ENCODE measurements at regions not wholly inside any gene's neighbourhood (a gene's known extent, or its start where the extent isn't known, plus 50 kb on each side); places are given as distances from the start of the nearest gene placed in this dataset.

GRCh38 chr13:103250071-103250470 lies 183.9 kb upstream of the SLC10A2 start:
- H3K4me3 ChIP-seq = no peak overlapping the region
- no peaks in the 10 kb centered on the region for H3K4me1 ChIP-seq (ENCODE audit: insufficient read depth)
- in situ Hi-C loops (cut with MboI) = no loop called here
- H3K79me2 ChIP-seq (ENCODE audit: insufficient read depth) = no peaks in the 10 kb centered on the region
- DNase-seq = no peak
- H3K9ac ChIP-seq = no peak overlapping the region
- no peaks in the 10 kb centered on the region for H3K27me3 ChIP-seq (replicated peaks; ENCODE audit: insufficient read depth)
- H3F3A ChIP-seq (ENCODE audit: insufficient read depth) = no peaks in the 10 kb centered on the region
- no peak overlapping the region for H2AFZ ChIP-seq
- 0 to 5% methylated on average over 1 of the region's 1 CpG for WGBS, 2 experiments (ENCODE audit: low coverage in 1 of 2, low lambda C conversion rate in 2 of 2, missing lambda C conversion rate in 2 of 2)
- no peaks in the 10 kb centered on the region for H3K36me3 ChIP-seq (ENCODE audit: low read depth)
- no peak overlapping the region for H3K4me2 ChIP-seq (ENCODE audit: unreplicated experiment)
- no peak for TF ChIP-seq EZH2 (IDR thresholded peaks at IDR 0.05; ENCODE audit: insufficient read depth, poor library complexity, severe bottlenecking)
- no peaks in the 10 kb centered on the region for H4K20me1 ChIP-seq (ENCODE audit: insufficient read depth)
- H3K9me3 ChIP-seq (ENCODE audit: low read depth) = no peaks in the 10 kb centered on the region
- H3K9me2 ChIP-seq (ENCODE audit: insufficient read depth) = no peaks in the 10 kb centered on the region
- H3K27ac ChIP-seq = no peak overlapping the region

- no peak for DNase-seq
- Histone ChIP-seq H3F3A (ENCODE audit: insufficient read depth) (no peaks in the 10 kb centered on the region), H3K9me3 (ENCODE audit: low read depth) (no peaks in the 10 kb centered on the region), H3K27ac (no peak overlapping the region), H2AFZ (no peak overlapping the region), H4K20me1 (ENCODE audit: insufficient read depth) (no peaks in the 10 kb centered on the region), H3K79me2 (ENCODE audit: insufficient read depth) (no peaks in the 10 kb centered on the region), H3K9ac (no peak overlapping the region), H3K4me2 (ENCODE audit: unreplicated experiment) (no peak overlapping the region), H3K36me3 (ENCODE audit: low read depth) (no peaks in the 10 kb centered on the region), H3K4me1 (ENCODE audit: insufficient read depth) (no peaks in the 10 kb centered on the region), H3K4me3 (no peak overlapping the region), H3K9me2 (ENCODE audit: insufficient read depth) (no peaks in the 10 kb centered on the region), H3K27me3 (replicated peaks; ENCODE audit: insufficient read depth) (no peaks in the 10 kb centered on the region)
- TF ChIP-seq EZH2 (IDR thresholded peaks at IDR 0.05; ENCODE audit: insufficient read depth, poor library complexity, severe bottlenecking) = no peak
- TF ChIP-seq EZH2phosphoT487 (IDR thresholded peaks at IDR 0.05; ENCODE audit: insufficient read depth, low read depth) = no peak
- 16 to 30% methylated on average over 8 of the region's 8 CpGs for WGBS, 2 experiments (ENCODE audit: low coverage in 1 of 2, low lambda C conversion rate in 2 of 2, missing lambda C conversion rate in 2 of 2)
- in situ Hi-C loops (cut with MboI) = no loop called here
These were observed 180.5 kb upstream of the SLC10A2 start for GRCh38 chr13:103246581-103247200.

- 30 to 45% methylated on average over 3 of the region's 3 CpGs for WGBS, 2 experiments (ENCODE audit: low coverage in 1 of 2, low lambda C conversion rate in 2 of 2, missing lambda C conversion rate in 2 of 2)
These were observed 177.3 kb upstream of the SLC10A2 start for GRCh38 chr13:103243495-103243894.

GRCh38 chr13:103238441-103238840 lies 172.2 kb upstream of the SLC10A2 start:
- no peaks in the 10 kb centered on the region for H3K79me2 ChIP-seq (ENCODE audit: insufficient read depth)
- H3K27me3 ChIP-seq (replicated peaks; ENCODE audit: insufficient read depth) = no peaks in the 10 kb centered on the region
- TF ChIP-seq EZH2phosphoT487 (IDR thresholded peaks at IDR 0.05; ENCODE audit: insufficient read depth, low read depth) (no peak), EZH2 (IDR thresholded peaks at IDR 0.05; ENCODE audit: insufficient read depth, poor library complexity, severe bottlenecking) (no peak)
- DNase-seq = no peak
- H4K20me1 ChIP-seq (ENCODE audit: insufficient read depth) = no peaks in the 10 kb centered on the region
- WGBS, 2 experiments (ENCODE audit: low coverage in 1 of 2, low lambda C conversion rate in 2 of 2, missing lambda C conversion rate in 2 of 2) = 6 to 12% methylated on average over 2 of the region's 2 CpGs
- no peak overlapping the region for H3K9ac ChIP-seq
- H3K4me1 ChIP-seq (ENCODE audit: insufficient read depth) = no peaks in the 10 kb centered on the region
- no peak overlapping the region for H3K27ac ChIP-seq
- H3K9me3 ChIP-seq (ENCODE audit: low read depth) = no peaks in the 10 kb centered on the region
- H3F3A ChIP-seq (ENCODE audit: insufficient read depth) = no peaks in the 10 kb centered on the region
- H3K4me3 ChIP-seq = no peak overlapping the region
- H3K36me3 ChIP-seq (ENCODE audit: low read depth) = no peaks in the 10 kb centered on the region
- in situ Hi-C loops (cut with MboI) = no loop called here
- no peak overlapping the region for H3K4me2 ChIP-seq (ENCODE audit: unreplicated experiment)
- no peak overlapping the region for H2AFZ ChIP-seq
- no peaks in the 10 kb centered on the region for H3K9me2 ChIP-seq (ENCODE audit: insufficient read depth)

More at GRCh38 chr13:103243495-103243894, 177.3 kb upstream of the SLC10A2 start:
- H3K4me1 ChIP-seq (ENCODE audit: insufficient read depth) = no peaks in the 10 kb centered on the region
- no peaks in the 10 kb centered on the region for H3K9me3 ChIP-seq (ENCODE audit: low read depth)
- no peaks in the 10 kb centered on the region for H3K79me2 ChIP-seq (ENCODE audit: insufficient read depth)
- H3K4me3 ChIP-seq = no peak overlapping the region
- in situ Hi-C loops (cut with MboI) = no loop called here
- no peak overlapping the region for H3K27ac ChIP-seq
- TF ChIP-seq EZH2 (IDR thresholded peaks at IDR 0.05; ENCODE audit: insufficient read depth, poor library complexity, severe bottlenecking) (no peak), EZH2phosphoT487 (IDR thresholded peaks at IDR 0.05; ENCODE audit: insufficient read depth, low read depth) (no peak)
- H3K4me2 ChIP-seq (ENCODE audit: unreplicated experiment) = no peak overlapping the region
- no peaks in the 10 kb centered on the region for H3F3A ChIP-seq (ENCODE audit: insufficient read depth)
- no peaks in the 10 kb centered on the region for H3K36me3 ChIP-seq (ENCODE audit: low read depth)
- no peaks in the 10 kb centered on the region for H4K20me1 ChIP-seq (ENCODE audit: insufficient read depth)
- H3K9me2 ChIP-seq (ENCODE audit: insufficient read depth) = no peaks in the 10 kb centered on the region
- no peaks in the 10 kb centered on the region for H3K27me3 ChIP-seq (replicated peaks; ENCODE audit: insufficient read depth)
- H3K9ac ChIP-seq = no peak overlapping the region
- no peak overlapping the region for H2AFZ ChIP-seq
- DNase-seq = no peak

GRCh38 chr13:103236213-103236612 lies 170.0 kb upstream of the SLC10A2 start:
- H3F3A ChIP-seq (ENCODE audit: insufficient read depth) = no peaks in the 10 kb centered on the region
- H3K27me3 ChIP-seq (replicated peaks; ENCODE audit: insufficient read depth) = no peaks in the 10 kb centered on the region
- no peaks in the 10 kb centered on the region for H4K20me1 ChIP-seq (ENCODE audit: insufficient read depth)
- no peak for DNase-seq
- H3K4me2 ChIP-seq (ENCODE audit: unreplicated experiment) = no peak overlapping the region
- no peak overlapping the region for H2AFZ ChIP-seq
- WGBS, 2 experiments (ENCODE audit: low coverage in 1 of 2, low lambda C conversion rate in 2 of 2, missing lambda C conversion rate in 2 of 2) = 3 to 7% methylated on average over 2 of the region's 2 CpGs
- TF ChIP-seq EZH2 (IDR thresholded peaks at IDR 0.05; ENCODE audit: insufficient read depth, poor library complexity, severe bottlenecking) (no peak), EZH2phosphoT487 (IDR thresholded peaks at IDR 0.05; ENCODE audit: insufficient read depth, low read depth) (no peak)
- in situ Hi-C loops (cut with MboI) = no loop called here
- H3K9me2 ChIP-seq (ENCODE audit: insufficient read depth) = no peaks in the 10 kb centered on the region
- no peak overlapping the region for H3K9ac ChIP-seq
- H3K36me3 ChIP-seq (ENCODE audit: low read depth) = no peaks in the 10 kb centered on the region
- no peaks in the 10 kb centered on the region for H3K9me3 ChIP-seq (ENCODE audit: low read depth)
- no peak overlapping the region for H3K4me3 ChIP-seq
- H3K27ac ChIP-seq = no peak overlapping the region
- H3K79me2 ChIP-seq (ENCODE audit: insufficient read depth) = no peaks in the 10 kb centered on the region
- no peaks in the 10 kb centered on the region for H3K4me1 ChIP-seq (ENCODE audit: insufficient read depth)
